ENCODE measurements at regions not wholly inside any gene's neighbourhood (a gene's known extent, or its start where the extent isn't known, plus 50 kb on each side); places are given as distances from the start of the nearest gene placed in this dataset.

- TF ChIP-seq CTCF (IDR thresholded peaks at IDR 0.05) = no peak
- TF ChIP-seq POLR2AphosphoS5 (IDR thresholded peaks at IDR 0.05) = no peak
- no peak for TF ChIP-seq POLR2A (IDR thresholded peaks at IDR 0.05)
Measured at GRCh38 chr5:114928644-114929462, 240.9 kb downstream of the TRIM36 start.

Data from breast epithelium (tissue), 3 donors.